CD1c-positive myeloid dendritic cell (primary cell): ENCODE measurements at regions not wholly inside any gene's neighbourhood (a gene's known extent, or its start where the extent isn't known, plus 50 kb on each side); places are given as distances from the start of the nearest gene placed in this dataset.
A peak's percentile ranks its signal among the peaks of the same experiment; 100 is the strongest.
"Not testable (repeated sequence)": the region's sequence is repeated elsewhere in the genome, so short reads cannot be mapped to it uniquely, and the experiment has no call there.

Experiments used
- DNase-seq: peaks from one replicate; pipeline ENCODE4 v3.0.0-alpha.2; 2016; ENCODE audit errors: extremely low spot score

GRCh38 chr6:28623242-28623641, 97.6 kb downstream of the GPX5 start:
- DNase-seq, result not testable (repeated sequence)

DNA sequence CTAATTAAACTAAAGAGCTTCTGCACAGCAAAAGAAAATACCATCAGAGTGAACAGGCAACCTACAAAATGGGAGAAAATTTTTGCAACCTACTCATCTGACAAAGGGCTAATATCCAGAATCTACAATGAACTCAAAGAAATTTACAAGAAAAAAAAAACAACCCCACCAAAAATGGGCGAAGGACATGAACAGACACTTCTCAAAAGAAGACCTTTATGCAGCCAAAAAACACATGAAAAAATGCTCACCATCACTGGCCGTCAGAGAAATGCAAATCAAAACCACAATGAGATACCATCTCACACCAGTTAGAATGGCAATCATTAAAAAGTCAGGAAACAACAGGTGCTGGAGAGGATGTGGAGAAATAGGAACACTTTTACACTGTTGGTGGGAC, 100.7 kb downstream of the GPX5 start:
- DNase-seq, result not testable (repeated sequence)

DNA sequence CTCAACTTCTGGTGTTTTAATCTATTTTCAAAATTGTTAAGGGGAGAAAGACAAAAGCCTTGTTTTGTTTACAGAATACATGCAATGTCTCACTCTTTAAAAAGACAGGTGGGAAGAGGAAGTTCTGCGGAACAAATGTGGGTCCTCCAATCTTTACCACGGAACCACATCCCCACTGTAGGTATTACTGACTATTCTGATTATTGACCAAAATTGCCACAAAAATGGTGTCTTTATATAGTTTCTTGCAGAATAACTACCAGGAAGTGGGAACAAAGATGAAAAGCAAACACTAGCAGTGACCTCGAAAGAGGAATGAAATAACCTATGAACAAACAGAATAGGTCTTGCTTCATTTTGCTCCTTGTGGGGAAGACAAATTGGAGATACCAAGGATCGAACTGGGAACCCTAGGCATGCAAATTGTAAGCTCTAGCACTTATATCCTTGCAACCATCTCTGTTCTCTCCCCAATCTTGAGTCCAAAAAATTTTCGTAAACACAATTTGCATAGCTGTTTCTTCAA, 106.7 kb downstream of the GPX5 start:
- DNase-seq, result no peak

GRCh38 chr6:28633445-28634215, 107.9 kb downstream of the GPX5 start:
- no peak for DNase-seq

DNA sequence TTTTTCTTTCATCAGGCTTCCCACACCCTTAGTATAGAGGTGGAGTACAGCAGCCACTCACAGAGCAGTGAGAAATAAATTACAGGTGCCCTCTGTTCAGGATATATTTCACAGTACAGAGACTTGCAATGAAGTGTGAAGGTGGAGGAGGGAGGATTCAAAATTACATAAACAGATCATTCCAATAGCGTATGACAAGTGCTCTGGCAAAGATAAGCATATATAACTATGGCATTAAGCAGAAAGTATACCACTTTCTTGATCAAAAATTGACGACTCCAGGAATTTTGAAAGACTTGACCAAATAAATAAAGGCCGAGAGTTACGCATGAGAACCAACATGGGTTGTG, 108.7 kb downstream of the GPX5 start:
- DNase-seq, result no peak

GRCh38 chr6:28634761-28635546, 109.3 kb downstream of the GPX5 start:
- DNase-seq, result no peak

GRCh38 chr6:28635547-28636158, 110.0 kb downstream of the GPX5 start:
- no peak for DNase-seq

- DNase-seq, result no peak
Observed at GRCh38 chr6:28638787-28639430, 113.2 kb downstream of the GPX5 start.

- DNase-seq, result not testable (repeated sequence)
Observed at GRCh38 chr6:28639445-28640290, 114.0 kb downstream of the GPX5 start.

GRCh38 chr6:28643017-28643740, 117.5 kb downstream of the GPX5 start:
- DNase-seq, result no peak

DNA sequence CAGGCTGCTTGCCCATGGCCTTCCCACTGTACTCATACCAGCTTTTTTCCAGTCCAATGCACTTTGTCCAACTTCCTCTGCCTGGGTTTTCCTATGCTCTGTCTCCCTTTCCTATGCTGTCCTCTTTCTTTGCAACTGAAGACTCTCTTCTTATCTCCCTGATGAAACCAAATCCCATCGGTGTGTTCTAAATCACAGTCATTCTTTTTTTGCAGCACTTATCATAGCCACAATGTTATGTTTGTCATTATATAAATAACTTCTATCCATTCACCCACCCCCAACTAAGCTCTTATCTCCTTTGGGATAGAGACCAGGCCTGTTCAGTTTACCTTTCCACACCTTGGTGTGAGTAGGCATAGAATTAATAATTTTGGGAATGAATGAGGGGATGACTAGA, 121.0 kb downstream of the GPX5 start:
- DNase-seq, result no peak

DNA sequence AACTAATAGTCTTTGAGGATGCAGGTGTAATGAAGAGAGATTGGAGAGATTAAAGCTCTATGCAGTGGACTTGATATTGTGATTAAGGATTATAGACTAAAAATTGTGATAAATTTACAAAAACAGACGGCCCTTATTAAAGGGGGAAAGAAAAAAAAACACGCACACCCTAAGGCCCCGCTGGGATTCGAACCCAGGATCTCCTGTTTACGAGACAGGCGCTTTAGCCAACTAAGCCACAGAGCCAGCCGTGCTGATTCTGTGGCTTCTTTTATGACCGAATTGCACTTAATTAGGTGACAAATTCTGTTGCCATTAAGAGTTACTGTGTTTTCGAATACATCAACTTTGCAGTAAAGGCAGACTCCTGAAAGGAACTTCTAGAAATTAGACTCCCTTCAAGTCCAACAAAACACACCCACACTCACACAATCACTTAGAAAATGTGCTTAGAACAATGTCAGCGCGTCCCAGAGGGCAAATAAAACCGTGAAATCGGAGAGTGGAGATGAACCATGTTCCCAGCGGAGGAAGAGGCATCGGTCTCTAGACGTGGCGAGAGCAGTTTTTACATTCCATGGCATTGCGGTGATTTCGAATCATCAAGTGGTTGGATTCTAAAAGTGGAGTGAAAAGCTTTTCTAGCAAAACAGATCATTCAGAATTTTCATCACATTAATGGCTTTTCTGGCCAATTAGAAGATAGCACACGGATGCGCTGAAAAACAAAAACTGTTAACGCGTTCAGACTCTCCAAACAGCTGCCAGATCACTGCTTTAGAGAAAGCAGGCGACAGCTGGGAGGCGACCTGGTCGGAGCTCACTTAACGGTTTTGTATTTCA, 122.6 kb downstream of the GPX5 start:
- DNase-seq, result peak; percentile 7

GRCh38 chr6:28648878-28649375, 123.2 kb downstream of the GPX5 start:
- DNase-seq, result no peak

DNA sequence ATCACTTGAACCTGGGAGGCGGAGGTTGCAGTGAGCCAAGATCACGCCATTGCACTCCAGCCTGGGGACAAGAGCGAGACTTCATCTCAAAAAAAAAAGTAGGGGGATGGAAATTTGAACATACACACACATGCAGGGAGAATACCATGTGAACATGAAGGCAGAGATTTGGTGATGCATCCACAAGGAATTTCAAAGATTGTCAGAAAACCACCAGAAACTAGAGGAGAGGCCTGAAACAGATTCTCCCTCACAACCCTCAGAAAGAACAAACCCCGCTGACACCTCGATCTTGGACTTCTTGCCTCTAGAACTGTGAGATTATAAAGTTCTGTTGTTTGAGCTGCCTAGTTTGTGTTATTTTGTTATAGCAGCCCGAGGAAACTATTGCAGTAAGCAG, 125.5 kb downstream of the GPX5 start:
- no peak for DNase-seq

GRCh38 chr6:28653876-28654275, 128.2 kb downstream of the GPX5 start:
- DNase-seq, result no peak

DNA sequence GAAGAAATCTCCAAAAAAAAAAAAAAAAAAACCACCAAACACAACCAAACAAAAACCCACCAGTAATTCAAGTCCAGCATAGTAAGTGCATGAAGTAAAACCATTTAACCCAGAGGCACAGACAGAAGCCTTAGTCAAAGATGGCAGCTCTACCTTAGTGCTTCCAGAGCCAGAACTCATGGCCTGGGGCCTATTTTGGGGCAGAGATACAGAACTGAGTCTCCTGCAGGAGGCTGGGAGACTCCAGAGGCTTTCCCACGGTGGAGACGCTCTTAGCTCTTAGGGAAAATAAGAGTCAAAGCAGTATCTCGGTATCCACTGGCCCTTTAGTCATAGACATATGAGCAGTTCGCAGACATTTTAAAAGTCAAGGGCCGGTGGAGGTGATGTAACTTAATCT, 129.5 kb downstream of the GPX5 start:
- no peak for DNase-seq

- no peak for DNase-seq
Observed at GRCh38 chr6:28656715-28657114, 131.0 kb downstream of the GPX5 start.

- no peak for DNase-seq
Observed at GRCh38 chr6:28657381-28657768, 131.7 kb downstream of the GPX5 start.

- peak; percentile 22 for DNase-seq
Observed at GRCh38 chr6:28657769-28658465, 132.2 kb downstream of the GPX5 start.
